VCaP (cell line): ENCODE measurements at regions not wholly inside any gene's neighbourhood (a gene's known extent, or its start where the extent isn't known, plus 50 kb on each side); places are given as distances from the start of the nearest gene placed in this dataset.

ENCODE experiments used
- H3K27ac ChIP-seq: fragments of 450-650 bp; 2 replicates; pipeline ENCODE4 v1.5.1; 2017
- CTCF ChIP-seq: fragments of 450-650 bp; conservative IDR thresholded peaks from 2 replicates; pipeline ENCODE4 v1.5.1; 2017; ENCODE audit warnings: mild to moderate bottlenecking, moderate library complexity

- TF ChIP-seq CTCF: no peak
- no peak overlapping the region for H3K27ac ChIP-seq
These were observed 126.2 kb downstream of the RFLNA start for GRCh38 chr12:124420996-124421674.

DNA sequence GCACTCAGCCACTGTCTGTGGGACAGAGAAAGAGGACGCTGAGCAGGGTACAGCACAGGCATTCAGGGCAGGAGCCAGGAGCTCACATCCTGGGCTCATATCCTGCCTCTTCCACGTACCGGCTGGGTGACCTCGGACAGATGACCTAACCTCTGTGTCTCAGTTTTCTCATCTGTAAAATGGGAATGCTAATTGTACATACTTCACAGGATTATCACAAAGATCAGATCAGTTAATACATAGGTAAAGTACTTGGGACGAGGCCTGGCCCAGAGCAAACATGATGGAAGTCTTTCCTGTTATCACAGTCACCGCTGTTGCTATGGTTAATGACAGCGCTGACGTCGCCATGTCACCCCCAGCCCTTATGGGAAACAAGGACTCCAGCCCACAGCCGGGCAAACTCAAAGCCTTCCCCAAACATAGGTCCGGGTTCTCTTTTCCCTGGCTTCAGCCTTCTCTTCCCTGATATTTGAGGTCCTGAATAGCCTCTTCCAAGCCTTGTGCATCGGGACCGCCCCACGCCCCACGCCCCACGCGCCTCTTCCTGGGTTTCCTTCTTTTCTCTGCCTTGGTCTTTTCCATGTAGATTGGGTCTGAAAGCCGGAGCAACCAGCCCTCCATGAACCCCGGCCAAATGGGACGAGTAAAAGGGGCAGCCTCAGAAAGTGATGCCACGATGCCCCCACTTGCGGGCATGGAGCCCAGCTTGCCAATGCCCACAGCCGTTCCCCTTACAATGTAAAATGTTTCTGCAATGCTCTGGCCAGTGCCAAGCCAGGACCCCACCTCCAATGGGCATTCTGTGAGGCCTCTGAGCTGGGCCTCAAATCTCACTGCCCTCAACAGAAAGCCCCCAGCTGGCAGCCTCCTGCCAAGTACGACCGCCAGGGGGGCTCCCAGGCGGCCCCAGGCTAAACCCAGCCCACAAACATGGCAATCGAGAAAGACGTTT lies 125.4 kb downstream of the RFLNA start:
- H3K27ac ChIP-seq: no peak overlapping the region
- no peak for TF ChIP-seq CTCF

- H3K27ac ChIP-seq: no peak overlapping the region
- no peak for TF ChIP-seq CTCF
These were observed 124.6 kb downstream of the RFLNA start for GRCh38 chr12:124419292-124420040.

- H3K27ac ChIP-seq: no peak overlapping the region
- no peak for TF ChIP-seq CTCF
These were observed 123.9 kb downstream of the RFLNA start for GRCh38 chr12:124418791-124419190.

GRCh38 chr12:124418156-124418555 lies 123.3 kb downstream of the RFLNA start:
- TF ChIP-seq CTCF: no peak
- H3K27ac ChIP-seq: no peak overlapping the region

GRCh38 chr12:124416516-124417395 lies 121.9 kb downstream of the RFLNA start:
- no peak overlapping the region for H3K27ac ChIP-seq
- TF ChIP-seq CTCF: no peak
